ENCODE measurements at regions not wholly inside any gene's neighbourhood (a gene's known extent, or its start where the extent isn't known, plus 50 kb on each side); places are given as distances from the start of the nearest gene placed in this dataset.

- no peak overlapping the region for H3K4me3 ChIP-seq
- H3K36me3 ChIP-seq: no peaks in the 10 kb centered on the region
- intact Hi-C loops (cut with DNase I; ENCODE audit: low total_unique reads): no loop called here
- TF ChIP-seq POLR2A (IDR thresholded peaks at IDR 0.05) (no peak), POLR2AphosphoS5 (IDR thresholded peaks at IDR 0.05) (no peak)
- TF ChIP-seq, protein P1, sequence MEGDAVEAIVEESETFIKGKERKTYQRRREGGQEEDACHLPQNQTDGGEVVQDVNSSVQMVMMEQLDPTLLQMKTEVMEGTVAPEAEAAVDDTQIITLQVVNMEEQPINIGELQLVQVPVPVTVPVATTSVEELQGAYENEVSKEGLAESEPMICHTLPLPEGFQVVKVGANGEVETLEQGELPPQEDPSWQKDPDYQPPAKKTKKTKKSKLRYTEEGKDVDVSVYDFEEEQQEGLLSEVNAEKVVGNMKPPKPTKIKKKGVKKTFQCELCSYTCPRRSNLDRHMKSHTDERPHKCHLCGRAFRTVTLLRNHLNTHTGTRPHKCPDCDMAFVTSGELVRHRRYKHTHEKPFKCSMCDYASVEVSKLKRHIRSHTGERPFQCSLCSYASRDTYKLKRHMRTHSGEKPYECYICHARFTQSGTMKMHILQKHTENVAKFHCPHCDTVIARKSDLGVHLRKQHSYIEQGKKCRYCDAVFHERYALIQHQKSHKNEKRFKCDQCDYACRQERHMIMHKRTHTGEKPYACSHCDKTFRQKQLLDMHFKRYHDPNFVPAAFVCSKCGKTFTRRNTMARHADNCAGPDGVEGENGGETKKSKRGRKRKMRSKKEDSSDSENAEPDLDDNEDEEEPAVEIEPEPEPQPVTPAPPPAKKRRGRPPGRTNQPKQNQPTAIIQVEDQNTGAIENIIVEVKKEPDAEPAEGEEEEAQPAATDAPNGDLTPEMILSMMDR (IDR thresholded peaks at IDR 0.05): no peak
- no peak overlapping the region for H3K27ac ChIP-seq
- no peak for DNase-seq (ENCODE audit: low spot score in 2 of 2)
- H3K9me3 ChIP-seq: no peaks in the 10 kb centered on the region
- H3K4me1 ChIP-seq: peaks cover 0 to 9% of the 10 kb centered on the region in 2 donors
- no peaks in the 10 kb centered on the region for H3K27me3 ChIP-seq
These were observed 83.6 kb upstream of the ADAMTSL1 start for GRCh38 chr9:18390393-18390792.

DNA sequence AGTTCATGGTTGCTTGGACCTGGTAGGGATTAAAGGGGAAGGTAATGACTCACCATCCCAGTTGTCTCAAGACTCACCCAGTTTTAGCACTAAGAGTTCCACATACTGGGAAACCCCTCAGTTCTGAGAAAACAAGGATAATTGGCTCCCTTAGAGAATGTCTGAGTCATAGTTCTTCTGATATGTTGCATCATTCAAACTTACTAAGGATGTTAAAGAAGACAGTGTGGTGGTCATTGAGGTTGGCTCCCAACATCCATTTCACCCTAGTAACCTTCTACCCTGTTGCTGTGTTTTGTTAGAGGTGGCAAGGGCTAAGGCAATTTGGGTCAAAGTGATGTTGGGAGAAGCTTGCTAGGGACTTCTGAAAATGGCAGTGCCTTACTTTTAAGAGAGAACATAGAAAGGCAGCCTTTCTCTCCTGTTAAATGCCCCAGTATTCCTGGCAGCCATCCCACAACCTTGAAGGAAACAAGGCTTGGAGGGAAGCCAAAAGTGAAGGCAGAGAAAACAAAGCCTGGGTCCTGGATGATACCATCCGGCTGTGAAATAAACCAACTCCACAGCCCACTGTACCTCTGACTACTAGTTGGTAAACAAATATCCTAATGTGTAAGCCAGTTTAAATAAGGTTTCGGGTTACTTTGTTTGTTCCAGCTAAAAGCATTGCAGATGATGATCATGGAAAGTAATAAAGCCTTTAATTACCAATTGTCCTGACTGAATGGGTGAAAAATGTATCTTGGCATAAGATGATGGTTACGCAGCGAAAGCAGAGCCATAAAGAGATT is 80.4 kb upstream of the ADAMTSL1 start:
- Histone ChIP-seq H3K36me3 (no peaks in the 10 kb centered on the region), H3K27me3 (no peaks in the 10 kb centered on the region), H3K9me3 (no peaks in the 10 kb centered on the region), H3K4me1 (peaks cover 0 to 9% of the 10 kb centered on the region in 2 donors), H3K4me3 (peak overlapping the region in 1 of 3 donors; percentile 9), H3K27ac (peak overlapping the region; percentile 78 to 88)
- DNase-seq (ENCODE audit: low spot score in 2 of 2): peak; percentile 67 to 72
- intact Hi-C loops (cut with DNase I; ENCODE audit: low total_unique reads): no loop called here
- TF ChIP-seq, protein P1 (IDR thresholded peaks at IDR 0.05): no peak
- TF ChIP-seq POLR2AphosphoS5 (IDR thresholded peaks at IDR 0.05): peak in 1 of 3 donors; percentile 53

GRCh38 chr9:18394847-18395351 is 79.1 kb upstream of the ADAMTSL1 start:
- intact Hi-C loops (cut with DNase I; ENCODE audit: low total_unique reads): no loop called here
- Histone ChIP-seq H3K4me3 (no peak overlapping the region), H3K4me1 (peaks cover 0 to 9% of the 10 kb centered on the region in 2 donors), H3K27ac (peak overlapping the region in 1 of 2 donors; percentile 88), H3K27me3 (no peaks in the 10 kb centered on the region), H3K9me3 (no peaks in the 10 kb centered on the region), H3K36me3 (no peaks in the 10 kb centered on the region)
- TF ChIP-seq POLR2AphosphoS5 (IDR thresholded peaks at IDR 0.05): no peak
- DNase-seq (ENCODE audit: low spot score in 2 of 2): no peak

GRCh38 chr9:18396102-18396728 is 77.7 kb upstream of the ADAMTSL1 start:
- Histone ChIP-seq H3K9me3 (no peaks in the 10 kb centered on the region), H3K4me1 (peaks cover 0 to 9% of the 10 kb centered on the region in 2 donors), H3K36me3 (no peaks in the 10 kb centered on the region), H3K27ac (no peak overlapping the region), H3K27me3 (no peaks in the 10 kb centered on the region), H3K4me3 (no peak overlapping the region)
- DNase-seq (ENCODE audit: low spot score in 2 of 2): no peak
- TF ChIP-seq POLR2A (IDR thresholded peaks at IDR 0.05) (no peak), POLR2AphosphoS5 (IDR thresholded peaks at IDR 0.05) (no peak)
- TF ChIP-seq, protein P1 (IDR thresholded peaks at IDR 0.05): no peak
- intact Hi-C loops (cut with DNase I; ENCODE audit: low total_unique reads): no loop called here

- Histone ChIP-seq H3K9me3 (no peaks in the 10 kb centered on the region), H3K27me3 (no peaks in the 10 kb centered on the region), H3K4me3 (no peak overlapping the region), H3K36me3 (no peaks in the 10 kb centered on the region), H3K4me1 (peaks cover 0 to 9% of the 10 kb centered on the region in 2 donors), H3K27ac (no peak overlapping the region)
- intact Hi-C loops (cut with DNase I; ENCODE audit: low total_unique reads): no loop called here
- DNase-seq (ENCODE audit: low spot score in 2 of 2): no peak
- no peak for TF ChIP-seq POLR2AphosphoS5 (IDR thresholded peaks at IDR 0.05)
- no peak for TF ChIP-seq POLR2A (IDR thresholded peaks at IDR 0.05)
- TF ChIP-seq, protein P1 (IDR thresholded peaks at IDR 0.05): no peak
These were observed 76.9 kb upstream of the ADAMTSL1 start for GRCh38 chr9:18397076-18397475.
